Liver (tissue), 8 donors: ENCODE measurements at regions not wholly inside any gene's neighbourhood (a gene's known extent, or its start where the extent isn't known, plus 50 kb on each side); places are given as distances from the start of the nearest gene placed in this dataset.

Experiments used
- DNase-seq: peaks from one replicate; pipeline ENCODE4 v3.0.0-alpha.2; 2017; ENCODE audit warnings: low spot score
- H3K27ac ChIP-seq, 2 donors: one replicate each; pipeline ENCODE4 v1.7.0; 2013; ENCODE audit warnings: inconsistent platforms in 2 of 2, low read length in 2 of 2, control low read depth in 1 of 2, low read depth in 1 of 2, mild to moderate bottlenecking in 1 of 2
- H3K27me3 ChIP-seq, 4 donors: one replicate each; pipeline versions ENCODE4 v1.6.1 to v1.7.0; 2013; ENCODE audit warnings: low read length in 3 of 4, inconsistent platforms in 1 of 4, mild to moderate bottlenecking in 1 of 4, moderate library complexity in 1 of 4; ENCODE audit not compliant: control insufficient read depth in 4 of 4, insufficient read depth in 4 of 4
- H3K36me3 ChIP-seq, 4 donors: one replicate each; pipeline versions ENCODE4 v1.6.1 to v1.7.0; 2013; ENCODE audit warnings: low read length in 3 of 4, mild to moderate bottlenecking in 3 of 4, low read depth in 1 of 4, moderate library complexity in 1 of 4; ENCODE audit not compliant: control insufficient read depth in 4 of 4, insufficient read depth in 3 of 4
- H3K4me1 ChIP-seq, 4 donors: one replicate each; pipeline versions ENCODE4 v1.6.1 to v1.7.0; 2013; ENCODE audit warnings: low read length in 3 of 4, mild to moderate bottlenecking in 3 of 4, moderate library complexity in 1 of 4; ENCODE audit not compliant: control insufficient read depth in 4 of 4, insufficient read depth in 4 of 4
- H3K4me3 ChIP-seq, 3 donors: one replicate each; pipeline versions ENCODE4 v1.6.1 to v1.7.0; 2013; ENCODE audit warnings: low read length in 3 of 3, control low read depth in 1 of 3, low read depth in 1 of 3, mild to moderate bottlenecking in 1 of 3
- H3K9ac ChIP-seq, 2 donors: one replicate each; pipeline ENCODE4 v1.7.0; 2013; ENCODE audit warnings: low read length in 2 of 2, mild to moderate bottlenecking in 2 of 2, moderate library complexity in 2 of 2, control low read depth in 1 of 2, low read depth in 1 of 2
- H3K9me3 ChIP-seq, 4 donors: one replicate each; pipeline versions ENCODE4 v1.6.1 to v1.7.0; 2013; ENCODE audit warnings: low read length in 3 of 4; ENCODE audit not compliant: control insufficient read depth in 4 of 4
- ATF3 ChIP-seq: IDR thresholded peaks from 2 replicates; pipeline ENCODE4 v1.6.1; 2016; ENCODE audit warnings: antibody characterized with exemption
- CTCF ChIP-seq: fragments of 150-350 bp; IDR thresholded peaks from 2 replicates; pipeline ENCODE4 v1.5.1; 2017; ENCODE audit warnings: improper control_type of control experiment, low read depth, low read length; ENCODE audit not compliant: missing input control
- EGR1 ChIP-seq, 2 donors: IDR thresholded peaks; 2 replicates each; pipeline ENCODE4 v1.6.1; 2016 to 2018; ENCODE audit warnings: antibody characterized with exemption in 2 of 2, low read depth in 2 of 2
- FOXA1 ChIP-seq: IDR thresholded peaks from 2 replicates; pipeline ENCODE4 v1.6.1; 2016; ENCODE audit warnings: antibody characterized with exemption
- FOXA2 ChIP-seq: IDR thresholded peaks from 2 replicates; pipeline ENCODE4 v1.6.1; 2016; ENCODE audit warnings: antibody characterized with exemption
- GABPA ChIP-seq, 2 donors: IDR thresholded peaks in 1 of 2; conservative IDR thresholded peaks in 1 of 2; 2 replicates each; pipeline ENCODE4 v1.6.1; 2016; ENCODE audit warnings: antibody characterized with exemption in 2 of 2, mild to moderate bottlenecking in 1 of 2, moderate library complexity in 1 of 2
- HNF4A ChIP-seq, 2 donors: conservative IDR thresholded peaks; 2 replicates each; pipeline ENCODE4 v1.6.1; 2016; ENCODE audit warnings: antibody characterized with exemption in 2 of 2, mild to moderate bottlenecking in 2 of 2
- HNF4G ChIP-seq: IDR thresholded peaks from 2 replicates; pipeline ENCODE4 v1.6.1; 2016; ENCODE audit warnings: antibody characterized with exemption
- JUND ChIP-seq, 2 donors: IDR thresholded peaks; 2 replicates each; pipeline ENCODE4 v1.6.1; 2016; ENCODE audit warnings: antibody characterized with exemption in 2 of 2
- MAX ChIP-seq: IDR thresholded peaks from 2 replicates; pipeline ENCODE4 v1.6.1; 2016; ENCODE audit warnings: antibody characterized with exemption
- NR2F2 ChIP-seq: IDR thresholded peaks from 2 replicates; pipeline ENCODE4 v1.6.1; 2016; ENCODE audit warnings: antibody characterized with exemption
- RAD21 ChIP-seq, 2 donors: IDR thresholded peaks; 2 replicates each; pipeline ENCODE4 v1.6.1; 2016; ENCODE audit warnings: antibody characterized with exemption in 2 of 2, mild to moderate bottlenecking in 2 of 2
- REST ChIP-seq: IDR thresholded peaks from 2 replicates; pipeline ENCODE4 v1.6.1; 2016; ENCODE audit warnings: antibody characterized with exemption, mild to moderate bottlenecking
- RXRA ChIP-seq, 2 donors: IDR thresholded peaks; 2 replicates each; pipeline ENCODE4 v1.6.1; 2017 to 2018; ENCODE audit warnings: antibody characterized with exemption in 2 of 2, mild to moderate bottlenecking in 1 of 2
- SP1 ChIP-seq: IDR thresholded peaks from 2 replicates; pipeline ENCODE4 v1.6.1; 2018; ENCODE audit warnings: antibody characterized with exemption, mild to moderate bottlenecking
- TAF1 ChIP-seq: conservative IDR thresholded peaks from 2 replicates; pipeline ENCODE4 v1.6.1; 2016; ENCODE audit warnings: antibody characterized with exemption, mild to moderate bottlenecking
- YY1 ChIP-seq: IDR thresholded peaks from 2 replicates; pipeline ENCODE4 v1.6.1; 2016; ENCODE audit warnings: antibody characterized with exemption, mild to moderate bottlenecking
- ZBTB33 ChIP-seq: IDR thresholded peaks from 2 replicates; pipeline ENCODE4 v1.6.1; 2016; ENCODE audit warnings: antibody characterized with exemption
- WGBS: extraction: QIAGEN DNeasy Blood & Tissue Kit; methylation state at CpG from one replicate; pipeline ENCODE4 v1.1.7; 2013; 5-methylcytosine and 5-hydroxymethylcytosine counted together
- donor health status: healthy.
- donor health status: healthy.
- donor health status: healthy.
- donor health status: healthy.
- donor health status: healthy.

GRCh38 chr5:72692651-72693442 is 123.6 kb upstream of the TNPO1 start:
- H3K4me3 ChIP-seq = no peak overlapping the region
- no peaks in the 10 kb centered on the region for H3K9me3 ChIP-seq
- TF ChIP-seq HNF4G = no peak
- no peak for TF ChIP-seq JUND (IDR thresholded peaks at IDR 0.05)
- TF ChIP-seq RXRA (IDR thresholded peaks at IDR 0.05) = no peak
- no peak for TF ChIP-seq YY1
- TF ChIP-seq EGR1 (IDR thresholded peaks at IDR 0.05; ENCODE audit: low read depth in 2 of 2) = no peak
- TF ChIP-seq FOXA2 = no peak
- no peak for TF ChIP-seq RAD21 (IDR thresholded peaks at IDR 0.05)
- TF ChIP-seq MAX = no peak
- no peak for TF ChIP-seq HNF4A (conservative IDR thresholded peaks at IDR 0.05)
- TF ChIP-seq REST = no peak
- TF ChIP-seq GABPA (IDR thresholded peaks at IDR 0.05 in 1 of 2, conservative IDR thresholded peaks at IDR 0.05 in 1 of 2) = no peak
- no peak for TF ChIP-seq ZBTB33
- TF ChIP-seq NR2F2 = no peak
- no peak for TF ChIP-seq SP1
- no peak for TF ChIP-seq CTCF
- no peak for TF ChIP-seq ATF3
- TF ChIP-seq FOXA1 = no peak
- TF ChIP-seq TAF1 = no peak
- no peaks in the 10 kb centered on the region for H3K36me3 ChIP-seq
- H3K27ac ChIP-seq = no peak overlapping the region
- no peak overlapping the region for H3K9ac ChIP-seq
- no peak for DNase-seq
- 63% methylated on average over 9 of the region's 9 CpGs for WGBS
- H3K27me3 ChIP-seq = peaks cover 0 to 6% (median 2%) of the 10 kb centered on the region in 4 donors
- H3K4me1 ChIP-seq = no peaks in the 10 kb centered on the region
